NCI-H2107 treated with DMSO at 0.1 percent for 48 hours (cell line): ENCODE measurements at regions not wholly inside any gene's neighbourhood (a gene's known extent, or its start where the extent isn't known, plus 50 kb on each side); places are given as distances from the start of the nearest gene placed in this dataset.
"Not testable (repeated sequence)": the region's sequence is repeated elsewhere in the genome, so short reads cannot be mapped to it uniquely, and the experiment has no call there.

Source experiments
- DNase-seq: peaks from one replicate; lab custom pipeline; 2025; ENCODE audit not compliant: unreplicated experiment; lab: John Stamatoyannopoulos, UW

- no peak for DNase-seq
Observed at GRCh38 chr4:84286048-84286447, 213.0 kb downstream of the NKX6-1 start.

GRCh38 chr4:84279678-84280077 is 219.4 kb downstream of the NKX6-1 start:
- DNase-seq = no peak

GRCh38 chr4:84277923-84278322 is 221.2 kb downstream of the NKX6-1 start:
- DNase-seq = no peak

GRCh38 chr4:84276752-84277151 is 222.3 kb downstream of the NKX6-1 start:
- DNase-seq = no peak

- no peak for DNase-seq
Observed at GRCh38 chr4:84269536-84270044, 229.5 kb downstream of the NKX6-1 start.

GRCh38 chr4:84264652-84265051 is 234.4 kb downstream of the NKX6-1 start:
- no peak for DNase-seq

GRCh38 chr4:84263415-84263814 is 235.7 kb downstream of the NKX6-1 start:
- no peak for DNase-seq

- no peak for DNase-seq
Observed at GRCh38 chr4:84260495-84260894, 238.6 kb downstream of the NKX6-1 start.

- DNase-seq = no peak
Observed at GRCh38 chr4:84258905-84259830, 239.9 kb downstream of the NKX6-1 start.

GRCh38 chr4:84254537-84254936 is 244.6 kb downstream of the NKX6-1 start:
- no peak for DNase-seq

GRCh38 chr4:84249521-84249920 is 249.6 kb downstream of the NKX6-1 start:
- DNase-seq = no peak

- not testable (repeated sequence) for DNase-seq
Observed at GRCh38 chr4:84245042-84245441, 254.1 kb downstream of the NKX6-1 start.

GRCh38 chr4:84244346-84244801 is 254.7 kb downstream of the NKX6-1 start:
- DNase-seq = not testable (repeated sequence)

- no peak for DNase-seq
Observed at GRCh38 chr4:84243685-84244084, 255.4 kb downstream of the NKX6-1 start.

- no peak for DNase-seq
Observed at GRCh38 chr4:84239278-84239845, 259.7 kb downstream of the NKX6-1 start.

- DNase-seq = no peak
Observed at GRCh38 chr4:84238247-84239090, 260.6 kb downstream of the NKX6-1 start.

- no peak for DNase-seq
Observed at GRCh38 chr4:84237008-84237407, 262.1 kb downstream of the NKX6-1 start.

GRCh38 chr4:84235126-84235944 is 263.8 kb downstream of the NKX6-1 start:
- no peak for DNase-seq

- DNase-seq = no peak
Observed at GRCh38 chr4:84232309-84233095, 266.6 kb downstream of the NKX6-1 start.
